GM23338 (cell line): ENCODE measurements at regions not wholly inside any gene's neighbourhood (a gene's known extent, or its start where the extent isn't known, plus 50 kb on each side); places are given as distances from the start of the nearest gene placed in this dataset.

Source experiments
- ATAC-seq: fragments of 200-7000 bp; cut with Tn5 transposase; 3 replicates; pipeline ENCODE4 v1.9.1; 2020
- DNase-seq: peaks from one replicate; pipeline ENCODE4 v3.0.0-alpha.2; 2015; ENCODE audit warnings: low spot score
- H2AFZ ChIP-seq: fragments of 200-600 bp; sonication (generic); 2 replicates; pipeline ENCODE4 v1.8.0; 2016; ENCODE audit warnings: antibody characterized with exemption, mild to moderate bottlenecking, moderate library complexity
- H3F3A ChIP-seq: fragments of 200-600 bp; sonication (generic); replicated peaks from 2 replicates; pipeline ENCODE4 v1.8.0; 2017; ENCODE audit warnings: antibody characterized with exemption, mixed run types, low read depth
- H3K27ac ChIP-seq: fragments of 200-600 bp; sonication (generic); 2 replicates; pipeline ENCODE4 v1.6.1; 2016; ENCODE audit warnings: low read depth
- H3K27me3 ChIP-seq: fragments of 200-600 bp; sonication (generic); 2 replicates; pipeline ENCODE4 v1.8.0; 2016; ENCODE audit warnings: mild to moderate bottlenecking, mixed run types, moderate library complexity; ENCODE audit not compliant: insufficient read depth
- H3K36me3 ChIP-seq: fragments of 200-600 bp; sonication (generic); 2 replicates; pipeline ENCODE4 v1.8.0; 2016; ENCODE audit warnings: mild to moderate bottlenecking; ENCODE audit not compliant: insufficient read depth
- H3K4me1 ChIP-seq: fragments of 200-600 bp; sonication (generic); 2 replicates; pipeline ENCODE4 v1.8.0; 2016; ENCODE audit warnings: mild to moderate bottlenecking, moderate library complexity; ENCODE audit not compliant: insufficient read depth
- H3K4me2 ChIP-seq: fragments of 200-600 bp; sonication (generic); 2 replicates; pipeline ENCODE4 v1.7.1; 2017; ENCODE audit warnings: mixed run types
- H3K4me3 ChIP-seq: fragments of 200-600 bp; sonication (generic); 2 replicates; pipeline ENCODE4 v1.6.1; 2016; ENCODE audit warnings: mixed run types
- H3K79me2 ChIP-seq: fragments of 200-600 bp; sonication (generic); replicated peaks from 2 replicates; pipeline ENCODE4 v1.8.0; 2017; ENCODE audit warnings: mild to moderate bottlenecking; ENCODE audit not compliant: insufficient read depth
- H3K9me2 ChIP-seq: fragments of 200-600 bp; sonication (generic); 2 replicates; pipeline ENCODE4 v1.8.0; 2017; ENCODE audit not compliant: insufficient read depth
- H4K20me1 ChIP-seq: fragments of 200-600 bp; sonication (generic); replicated peaks from 2 replicates; pipeline ENCODE4 v1.8.0; 2017; ENCODE audit warnings: mild to moderate bottlenecking; ENCODE audit not compliant: insufficient read depth
- H3K27ac Mint-ChIP-seq: 2 replicates; pipeline ENCODE4 v1.8.0; 2020; ENCODE audit warnings: inconsistent platforms, mild to moderate bottlenecking, moderate library complexity, mixed read lengths
- H3K27me3 Mint-ChIP-seq: 3 replicates; pipeline ENCODE4 v1.8.0; 2022; ENCODE audit warnings: low read depth, mild to moderate bottlenecking, moderate library complexity, mixed read lengths, inconsistent platforms; ENCODE audit not compliant: insufficient read depth, poor library complexity
- H3K36me3 Mint-ChIP-seq: 3 replicates; pipeline ENCODE4 v1.8.0; 2021; ENCODE audit warnings: low read depth, mild to moderate bottlenecking, inconsistent platforms, moderate library complexity, mixed read lengths
- H3K4me1 Mint-ChIP-seq: 3 replicates; pipeline ENCODE4 v1.8.0; 2020; ENCODE audit warnings: mild to moderate bottlenecking, inconsistent platforms, mixed read lengths
- H3K4me3 Mint-ChIP-seq: 3 replicates; pipeline ENCODE4 v1.8.0; 2021; ENCODE audit warnings: moderate library complexity, mild to moderate bottlenecking, inconsistent platforms, mixed read lengths
- H3K9me3 Mint-ChIP-seq: 3 replicates; pipeline ENCODE4 v1.8.0; 2020; ENCODE audit warnings: moderate library complexity, mild to moderate bottlenecking, inconsistent platforms, mixed read lengths
- CREB1 ChIP-seq: fragments of 250-450 bp; sonication (Bioruptor Pico); IDR thresholded peaks from 2 replicates; pipeline ENCODE4 v1.5.0; 2020; ENCODE audit warnings: low read depth, mild to moderate bottlenecking, moderate library complexity
- CTCF ChIP-seq, 2 experiments: fragments of 200-600 bp in 1 of 2; sonication (generic) in 1 of 2; conservative IDR thresholded peaks; 2 replicates each; pipeline versions ENCODE4 v1.5.1 to v1.6.1; 2016 to 2017; ENCODE audit warnings: antibody characterized with exemption in 2 of 2, low read depth in 2 of 2, mild to moderate bottlenecking in 2 of 2, moderate library complexity in 1 of 2
- ETS1 ChIP-seq: IDR thresholded peaks from 2 replicates; pipeline ENCODE4 v1.6.1; 2016; ENCODE audit warnings: antibody characterized with exemption
- EZH2 ChIP-seq: fragments of 200-600 bp; sonication (generic); IDR thresholded peaks from one replicate; pipeline ENCODE4 v1.8.0; 2017; ENCODE audit warnings: antibody characterized with exemption, mild to moderate bottlenecking, low read depth; ENCODE audit not compliant: unreplicated experiment
- EZH2phosphoT487 ChIP-seq: fragments of 200-600 bp; sonication (generic); IDR thresholded peaks from one replicate; pipeline ENCODE4 v1.8.1; 2018; ENCODE audit warnings: antibody characterized with exemption; ENCODE audit not compliant: unreplicated experiment
- JUNB ChIP-seq: IDR thresholded peaks from one replicate; pipeline ENCODE4 v1.6.1; 2016; ENCODE audit warnings: antibody characterized with exemption; ENCODE audit not compliant: unreplicated experiment
- NANOG ChIP-seq: IDR thresholded peaks from 2 replicates; pipeline ENCODE4 v1.6.1; 2016; ENCODE audit warnings: antibody characterized with exemption, borderline replicate concordance
- POLR2AphosphoS5 ChIP-seq: IDR thresholded peaks from 2 replicates; pipeline ENCODE4 v1.6.1; 2016; ENCODE audit warnings: antibody characterized with exemption, low read depth
- REST ChIP-seq: IDR thresholded peaks from one replicate; pipeline ENCODE4 v1.6.1; 2018; ENCODE audit warnings: antibody characterized with exemption; ENCODE audit not compliant: unreplicated experiment
- STAT1 ChIP-seq: IDR thresholded peaks from one replicate; pipeline ENCODE4 v1.6.1; 2016; ENCODE audit warnings: antibody characterized with exemption; ENCODE audit not compliant: unreplicated experiment
- ZNF114 ChIP-seq: fragments of 250-450 bp; sonication (Bioruptor Pico); IDR thresholded peaks from 2 replicates; pipeline ENCODE4 v1.5.0; 2020; ENCODE audit warnings: mild to moderate bottlenecking, moderate library complexity
- ZNF331 ChIP-seq: fragments of 250-450 bp; sonication (Bioruptor Pico); IDR thresholded peaks from 2 replicates; pipeline ENCODE4 v1.5.0; 2020; ENCODE audit warnings: low read depth, mild to moderate bottlenecking, moderate library complexity
- ZNF462 ChIP-seq: fragments of 250-450 bp; sonication (Bioruptor Pico); IDR thresholded peaks from 2 replicates; pipeline ENCODE4 v1.5.0; 2020; ENCODE audit warnings: mild to moderate bottlenecking, moderate library complexity

- no peak for DNase-seq
- peaks cover 31% of the 10 kb centered on the region for H3K27me3 Mint-ChIP-seq
- H3K4me1 ChIP-seq: no peaks in the 10 kb centered on the region
- no peak overlapping the region for H3K4me3 Mint-ChIP-seq
- no peak for ATAC-seq
- TF ChIP-seq NANOG (no peak), CTCF (conservative IDR thresholded peaks at IDR 0.05; ENCODE audit: low read depth in 2 of 2) (no peak), CREB1 (CRISPR knock-in tag) (no peak), EZH2phosphoT487 (no peak), ZNF331 (no peak), ZNF114 (no peak), EZH2 (no peak), JUNB (no peak), POLR2AphosphoS5 (no peak), STAT1 (no peak), ETS1 (no peak), REST (no peak), ZNF462 (CRISPR knock-in tag) (no peak)
- no peaks in the 10 kb centered on the region for H3K36me3 Mint-ChIP-seq
- no peaks in the 10 kb centered on the region; the same call in 1 of the 2 replicates for H4K20me1 ChIP-seq
- no peaks in the 10 kb centered on the region for H3K79me2 ChIP-seq
- H3K4me3 ChIP-seq: no peak overlapping the region
- no peaks in the 10 kb centered on the region for H3K4me1 Mint-ChIP-seq
- H3F3A ChIP-seq: no peaks in the 10 kb centered on the region
- no peak overlapping the region for H3K27ac Mint-ChIP-seq
- peaks cover 100% of the 10 kb centered on the region for H3K27me3 ChIP-seq
- no peak overlapping the region for H3K4me2 ChIP-seq
- no peak overlapping the region for H2AFZ ChIP-seq
- H3K27ac ChIP-seq: no peak overlapping the region
- H3K9me3 Mint-ChIP-seq: no peaks in the 10 kb centered on the region
- no peaks in the 10 kb centered on the region for H3K9me2 ChIP-seq
- H3K36me3 ChIP-seq: no peaks in the 10 kb centered on the region; the same call in 1 of the 2 replicates
Measured at GRCh38 chr22:22779213-22779612, 108.4 kb upstream of the IGLL5 start.
